B cell (primary cell): ENCODE measurements at regions not wholly inside any gene's neighbourhood (a gene's known extent, or its start where the extent isn't known, plus 50 kb on each side); places are given as distances from the start of the nearest gene placed in this dataset.

Experiments
- ATAC-seq: fragments of 200-7000 bp; cut with Tn5 transposase; one replicate; pipeline ENCODE4 v1.10.0; 2021; ENCODE audit warnings: low read depth, mild to moderate bottlenecking, moderate number of reproducible peaks, moderate library complexity
- CTCF ChIA-PET: fragments of 350-600 bp; sonication (Branson Sonifier 250); formaldehyde crosslinking; loops from one replicate; lab custom pipeline; 2021; ENCODE audit warnings: antibody characterized with exemption, inconsistent platforms; lab: Charles Lee
- POLR2A ChIA-PET: fragments of 350-600 bp; sonication (Branson Sonifier 250); formaldehyde crosslinking; loops from one replicate; lab custom pipeline; 2021; ENCODE audit warnings: antibody characterized with exemption; lab: Charles Lee
- DNase-seq: peaks from one replicate; pipeline ENCODE4 v3.0.0; 2013
- H2AFZ ChIP-seq: 2 replicates; pipeline ENCODE4 v1.6.1; 2012; ENCODE audit warnings: mild to moderate bottlenecking, low read depth, low read length; ENCODE audit not compliant: insufficient read depth, poor library complexity, severe bottlenecking
- H3K27ac ChIP-seq, 2 donors: 1 replicate in 1 of 2; 2 replicates in 1 of 2; pipeline ENCODE4 v1.5.1; 2012 to 2013; ENCODE audit warnings: low read length in 2 of 2, mild to moderate bottlenecking in 2 of 2, moderate library complexity in 1 of 2
- H3K27me3 ChIP-seq, 4 experiments: fragments of 200-600 bp in 1 of 4; sonication (generic) in 1 of 4; replicated peaks in 1 of 4; 1 replicate in 2 of 4; 2 replicates in 2 of 4; pipeline versions ENCODE4 v1.6.1 to v1.7.0; 2013 to 2016; ENCODE audit warnings: low read length in 3 of 4, mild to moderate bottlenecking in 2 of 4, mixed read lengths in 1 of 4, moderate library complexity in 1 of 4; ENCODE audit not compliant: insufficient read depth in 4 of 4, control insufficient read depth in 3 of 4; ENCODE audit errors: control extremely low read depth in 1 of 4
- H3K36me3 ChIP-seq, 2 experiments: replicated peaks in 1 of 2; 1 replicate in 1 of 2; 2 replicates in 1 of 2; pipeline versions ENCODE4 v1.6.1 to v1.7.1; 2013; ENCODE audit warnings: low read length in 1 of 2; ENCODE audit not compliant: insufficient read depth in 2 of 2, control insufficient read depth in 1 of 2; ENCODE audit errors: control extremely low read depth in 1 of 2, extremely low read depth in 1 of 2
- H3K4me1 ChIP-seq, 2 donors: fragments of 200-600 bp in 1 of 2; sonication (generic) in 1 of 2; 1 replicate in 1 of 2; 2 replicates in 1 of 2; pipeline versions ENCODE4 v1.5.1 to v1.6.1; 2013 to 2017; ENCODE audit warnings: low read length in 2 of 2; ENCODE audit not compliant: control insufficient read depth in 2 of 2, insufficient read depth in 2 of 2
- H3K4me2 ChIP-seq: replicated peaks from 2 replicates; pipeline ENCODE3; 2012; ENCODE audit warnings: mild to moderate bottlenecking, low read depth, low read length; ENCODE audit not compliant: poor library complexity, severe bottlenecking
- H3K4me3 ChIP-seq, 5 experiments: fragments of 200-600 bp in 1 of 5; sonication (generic) in 1 of 5; 1 replicate in 3 of 5; 2 replicates in 2 of 5; pipeline versions ENCODE4 v1.5.1 to v1.7.0; 2011 to 2016; ENCODE audit warnings: low read length in 4 of 5, mild to moderate bottlenecking in 4 of 5, low read depth in 2 of 5, control low read depth in 1 of 5, moderate library complexity in 1 of 5; ENCODE audit not compliant: insufficient read depth in 1 of 5; ENCODE audit errors: control extremely low read depth in 1 of 5, extremely low read depth in 1 of 5
- H3K79me2 ChIP-seq: fragments of 200-600 bp; sonication (generic); one replicate; pipeline ENCODE4 v1.6.0; 2016; ENCODE audit warnings: low read length; ENCODE audit not compliant: control insufficient read depth, insufficient read depth
- H3K9ac ChIP-seq: fragments of 200-600 bp; sonication (generic); 2 replicates; pipeline ENCODE4 v1.6.1; 2017; ENCODE audit warnings: mild to moderate bottlenecking, low read length, moderate library complexity
- H3K9me3 ChIP-seq, 3 donors: one replicate each; pipeline versions ENCODE4 v1.6.1 to v1.7.1; 2013; ENCODE audit warnings: low read length in 2 of 3; ENCODE audit not compliant: control insufficient read depth in 2 of 3, insufficient read depth in 1 of 3; ENCODE audit errors: control extremely low read depth in 1 of 3
- H4K20me1 ChIP-seq: 2 replicates; pipeline ENCODE4 v1.6.0; 2012; ENCODE audit warnings: mild to moderate bottlenecking, low read length; ENCODE audit not compliant: insufficient read depth, control insufficient read depth, poor library complexity, severe bottlenecking
- H3K27ac Mint-ChIP-seq: one replicate; pipeline ENCODE4 v1.8.0; 2021; ENCODE audit warnings: mixed read lengths
- H3K27me3 Mint-ChIP-seq: one replicate; pipeline ENCODE4 v1.8.0; 2021; ENCODE audit warnings: mixed read lengths
- H3K4me1 Mint-ChIP-seq: one replicate; pipeline ENCODE4 v1.8.0; 2021; ENCODE audit warnings: mixed read lengths
- H3K4me3 Mint-ChIP-seq: one replicate; pipeline ENCODE4 v1.8.0; 2021; ENCODE audit warnings: mixed read lengths
- H3K9me3 Mint-ChIP-seq: one replicate; pipeline ENCODE4 v1.8.0; 2022; ENCODE audit warnings: mixed read lengths; ENCODE audit not compliant: insufficient read depth
- EZH2 ChIP-seq: IDR thresholded peaks from 2 replicates; pipeline ENCODE4 v1.6.1; 2012; ENCODE audit warnings: borderline replicate concordance, low read depth, mild to moderate bottlenecking, moderate library complexity, low read length; ENCODE audit not compliant: insufficient read depth, poor library complexity, severe bottlenecking
- WGBS: methylation state at CpG from one replicate; pipeline ENCODE4 v1.1.5; 2013; ENCODE audit warnings: missing lambda C conversion rate; ENCODE audit not compliant: insufficient coverage; 5-methylcytosine and 5-hydroxymethylcytosine counted together
- intact Hi-C: fragments of 100-400 bp; cut with micrococcal nuclease; formaldehyde crosslinking; loops from one replicate; pipeline ENCODE4 v1.10.0; 2022
- TF ChIP-seq, protein P1 (sequence below): fragments of 200-600 bp; IDR thresholded peaks from one replicate; pipeline ENCODE4 v1.8.0; 2022; ENCODE audit warnings: antibody characterized with exemption, mild to moderate bottlenecking

DNA sequence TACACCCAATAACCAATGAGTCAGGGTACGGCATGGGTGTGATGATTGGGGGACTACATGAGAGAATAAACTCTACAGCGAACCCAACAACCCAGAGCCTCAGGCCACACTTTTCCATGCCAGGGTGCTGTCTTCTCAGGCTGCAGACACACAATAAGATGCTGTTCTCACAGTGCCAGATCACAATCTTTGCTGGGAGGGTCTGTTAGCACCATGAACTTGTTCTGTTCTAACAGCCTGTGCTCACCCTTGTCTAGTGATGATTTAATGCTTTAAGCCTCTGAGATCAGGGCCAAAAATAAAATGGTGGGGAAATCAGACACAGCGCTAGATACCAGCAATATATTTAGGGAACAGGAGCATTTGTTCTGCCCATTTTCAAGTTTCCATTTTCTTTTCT is 621.9 kb upstream of the TBX3 start:
- Mint-ChIP-seq H3K27me3 (no peaks in the 10 kb centered on the region), H3K4me3 (no peak overlapping the region), H3K9me3 (peaks cover 3% of the 10 kb centered on the region), H3K27ac (no peak overlapping the region), H3K4me1 (no peaks in the 10 kb centered on the region)
- Histone ChIP-seq H3K79me2 (no peaks in the 10 kb centered on the region), H2AFZ (no peak overlapping the region), H3K4me1 (no peaks in the 10 kb centered on the region), H3K9ac (no peak overlapping the region), H3K9me3 (no peaks in the 10 kb centered on the region), H3K4me2 (no peak overlapping the region), H3K4me3 (no peak overlapping the region), H4K20me1 (no peaks in the 10 kb centered on the region), H3K27me3 (no peaks in the 10 kb centered on the region), H3K27ac (no peak overlapping the region), H3K36me3 (no peaks in the 10 kb centered on the region)
- ATAC-seq = no peak
- 60% methylated on average over 1 of the region's 3 CpGs for WGBS
- ChIA-PET CTCF (no interaction called here), POLR2A (no interaction called here)
- no peak for TF ChIP-seq EZH2
- TF ChIP-seq, protein P1, sequence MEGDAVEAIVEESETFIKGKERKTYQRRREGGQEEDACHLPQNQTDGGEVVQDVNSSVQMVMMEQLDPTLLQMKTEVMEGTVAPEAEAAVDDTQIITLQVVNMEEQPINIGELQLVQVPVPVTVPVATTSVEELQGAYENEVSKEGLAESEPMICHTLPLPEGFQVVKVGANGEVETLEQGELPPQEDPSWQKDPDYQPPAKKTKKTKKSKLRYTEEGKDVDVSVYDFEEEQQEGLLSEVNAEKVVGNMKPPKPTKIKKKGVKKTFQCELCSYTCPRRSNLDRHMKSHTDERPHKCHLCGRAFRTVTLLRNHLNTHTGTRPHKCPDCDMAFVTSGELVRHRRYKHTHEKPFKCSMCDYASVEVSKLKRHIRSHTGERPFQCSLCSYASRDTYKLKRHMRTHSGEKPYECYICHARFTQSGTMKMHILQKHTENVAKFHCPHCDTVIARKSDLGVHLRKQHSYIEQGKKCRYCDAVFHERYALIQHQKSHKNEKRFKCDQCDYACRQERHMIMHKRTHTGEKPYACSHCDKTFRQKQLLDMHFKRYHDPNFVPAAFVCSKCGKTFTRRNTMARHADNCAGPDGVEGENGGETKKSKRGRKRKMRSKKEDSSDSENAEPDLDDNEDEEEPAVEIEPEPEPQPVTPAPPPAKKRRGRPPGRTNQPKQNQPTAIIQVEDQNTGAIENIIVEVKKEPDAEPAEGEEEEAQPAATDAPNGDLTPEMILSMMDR = no peak
- intact Hi-C loops = no loop called here
- no peak for DNase-seq

DNA sequence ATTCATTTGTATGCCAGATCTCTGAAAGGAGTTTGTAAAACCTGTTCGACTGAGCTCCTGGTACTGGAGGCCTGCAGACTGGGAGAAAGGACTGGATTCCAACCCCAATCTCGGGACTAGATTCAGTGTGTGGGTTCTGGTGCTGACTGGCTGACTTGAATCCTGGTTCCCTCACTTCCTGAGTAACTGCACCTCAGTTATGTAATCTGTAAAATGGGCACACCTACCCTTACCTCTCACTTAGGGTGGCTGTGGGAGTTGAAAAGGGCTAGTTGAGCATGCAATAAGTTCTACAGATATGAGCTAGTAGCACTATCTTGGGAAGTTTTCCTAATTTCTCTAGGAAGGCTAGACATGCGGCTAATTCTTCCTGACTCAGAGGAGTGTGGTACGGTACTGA is 621.3 kb upstream of the TBX3 start:
- H3K27ac Mint-ChIP-seq = no peak overlapping the region
- Histone ChIP-seq H3K9ac (no peak overlapping the region), H3K4me3 (no peak overlapping the region), H3K79me2 (no peaks in the 10 kb centered on the region), H3K9me3 (no peaks in the 10 kb centered on the region), H3K4me1 (no peaks in the 10 kb centered on the region), H3K4me2 (no peak overlapping the region), H3K27me3 (no peaks in the 10 kb centered on the region), H3K36me3 (no peaks in the 10 kb centered on the region), H4K20me1 (no peaks in the 10 kb centered on the region), H2AFZ (no peak overlapping the region), H3K27ac (no peak overlapping the region)
- TF ChIP-seq, protein P1 = no peak
- TF ChIP-seq EZH2 = no peak
- H3K4me3 Mint-ChIP-seq = no peak overlapping the region
- ATAC-seq = no peak
- H3K27me3 Mint-ChIP-seq = no peaks in the 10 kb centered on the region
- ChIA-PET POLR2A (no interaction called here), CTCF (no interaction called here)
- WGBS = 97% methylated on average over 3 of the region's 4 CpGs
- DNase-seq = no peak
- H3K4me1 Mint-ChIP-seq = no peaks in the 10 kb centered on the region
- H3K9me3 Mint-ChIP-seq = peaks cover 3% of the 10 kb centered on the region
- intact Hi-C loops = no loop called here
